ENCODE measurements at regions not wholly inside any gene's neighbourhood (a gene's known extent, or its start where the extent isn't known, plus 50 kb on each side); places are given as distances from the start of the nearest gene placed in this dataset.
"Not testable (repeated sequence)": the region's sequence is repeated elsewhere in the genome, so short reads cannot be mapped to it uniquely, and the experiment has no call there.

DNA sequence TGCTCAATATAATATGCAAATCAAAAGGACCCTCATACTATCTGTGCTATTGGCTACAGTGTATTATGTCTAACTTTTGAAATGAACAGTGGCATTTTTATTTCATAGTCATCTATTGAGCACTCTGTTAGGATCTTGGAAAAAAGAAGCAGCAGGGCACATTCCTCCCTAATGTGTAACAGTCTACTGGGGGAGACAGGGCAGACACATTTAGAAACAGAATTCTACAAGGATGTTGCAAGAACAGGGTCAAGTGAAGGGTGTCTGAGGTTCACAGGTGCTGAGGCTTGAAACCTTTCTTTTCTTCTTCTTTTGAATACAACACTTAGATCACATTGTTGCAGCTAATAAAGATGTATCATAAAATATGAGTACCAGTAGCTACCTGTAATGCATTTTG lies 129.7 kb upstream of the SLC4A4 start:
- no peak for DNase-seq (ENCODE audit: low read depth in 2 of 2)

DNA sequence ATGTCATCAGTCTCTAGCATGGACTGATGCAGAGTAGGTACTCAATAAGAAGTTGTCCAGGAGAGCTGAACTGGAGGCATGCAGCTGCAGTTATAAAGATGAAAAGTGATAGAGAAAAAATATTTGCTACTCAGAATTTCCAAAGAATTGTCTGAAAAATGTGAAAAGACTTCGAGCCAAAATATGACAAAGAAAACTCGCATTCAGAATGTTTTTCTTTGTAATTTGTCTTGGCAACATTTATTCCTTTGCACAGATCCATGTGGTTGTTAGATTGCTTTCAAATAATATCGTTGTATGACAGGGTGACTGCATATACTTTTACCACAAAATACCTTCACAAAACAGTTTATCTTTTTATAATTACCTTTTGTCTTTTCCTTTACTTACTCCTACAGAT lies 128.0 kb upstream of the SLC4A4 start:
- DNase-seq (ENCODE audit: low read depth in 2 of 2) = no peak

- DNase-seq (ENCODE audit: low read depth in 2 of 2) = no peak
Measured at GRCh38 chr4:71211748-71212147, 127.1 kb upstream of the SLC4A4 start.

DNA sequence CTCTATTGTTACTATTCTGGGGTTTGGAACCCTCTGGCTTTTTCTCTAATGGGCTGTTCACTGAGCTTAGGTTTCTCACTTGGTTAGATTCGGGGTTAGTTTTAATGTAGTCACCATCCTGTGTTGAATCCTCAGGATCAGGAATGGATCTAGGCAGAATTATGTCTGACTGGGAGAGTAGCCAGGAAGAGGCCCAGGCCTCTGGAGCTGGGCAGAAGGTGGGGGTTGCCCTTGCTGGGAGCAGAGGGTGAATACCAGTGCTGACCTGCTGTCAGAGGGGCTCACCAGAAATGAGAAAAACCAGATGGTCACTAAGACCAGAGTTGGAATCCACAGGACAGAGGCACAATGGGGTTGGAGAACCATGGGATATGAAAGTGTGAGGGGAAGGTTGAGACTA lies 126.6 kb upstream of the SLC4A4 start:
- no peak for DNase-seq (ENCODE audit: low read depth in 2 of 2)

DNA sequence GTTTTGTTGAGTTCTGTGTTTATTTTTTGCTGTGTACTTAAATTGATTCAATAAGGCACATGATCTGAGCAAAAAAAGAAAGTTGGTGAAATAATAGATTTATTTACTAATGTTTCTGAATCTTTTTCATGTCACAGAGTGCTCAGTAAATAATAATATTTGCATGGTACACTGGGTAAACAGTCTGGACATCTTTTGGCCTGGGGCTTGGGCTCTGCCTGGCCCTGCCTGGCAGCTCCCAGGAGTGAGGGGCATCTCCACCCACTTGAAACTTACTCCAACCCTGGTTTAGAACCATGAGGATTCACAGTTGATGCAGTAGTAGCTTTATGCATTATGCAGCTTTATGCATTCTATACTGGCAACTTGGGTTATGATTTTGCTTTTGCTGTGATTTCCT lies 124.2 kb upstream of the SLC4A4 start:
- DNase-seq (ENCODE audit: low read depth in 2 of 2) = no peak

GRCh38 chr4:71216316-71216959 lies 122.4 kb upstream of the SLC4A4 start:
- no peak for DNase-seq (ENCODE audit: low read depth in 2 of 2)

- DNase-seq (ENCODE audit: low read depth in 2 of 2) = no peak
Measured at GRCh38 chr4:71217688-71218087, 121.1 kb upstream of the SLC4A4 start.

DNA sequence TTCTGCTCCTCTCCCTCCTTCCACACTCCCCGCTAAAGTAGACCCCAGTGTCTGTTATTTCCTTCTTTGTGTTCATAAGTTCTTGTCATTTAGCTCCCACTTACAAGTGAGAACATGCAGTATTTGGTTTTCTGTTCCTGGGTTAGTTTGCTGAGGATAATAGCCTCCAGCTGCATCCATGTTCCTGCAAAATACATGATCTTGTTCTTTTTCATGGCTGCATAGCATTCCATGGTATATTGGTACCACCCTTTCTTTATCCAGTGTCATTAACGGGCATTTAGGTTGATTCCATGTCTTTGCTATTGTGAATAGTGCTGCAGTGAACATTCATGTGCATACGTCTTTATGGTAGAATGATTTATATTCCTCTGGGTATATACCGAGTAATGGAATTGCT lies 118.0 kb upstream of the SLC4A4 start:
- DNase-seq (ENCODE audit: low read depth in 2 of 2) = not testable (repeated sequence)

DNA sequence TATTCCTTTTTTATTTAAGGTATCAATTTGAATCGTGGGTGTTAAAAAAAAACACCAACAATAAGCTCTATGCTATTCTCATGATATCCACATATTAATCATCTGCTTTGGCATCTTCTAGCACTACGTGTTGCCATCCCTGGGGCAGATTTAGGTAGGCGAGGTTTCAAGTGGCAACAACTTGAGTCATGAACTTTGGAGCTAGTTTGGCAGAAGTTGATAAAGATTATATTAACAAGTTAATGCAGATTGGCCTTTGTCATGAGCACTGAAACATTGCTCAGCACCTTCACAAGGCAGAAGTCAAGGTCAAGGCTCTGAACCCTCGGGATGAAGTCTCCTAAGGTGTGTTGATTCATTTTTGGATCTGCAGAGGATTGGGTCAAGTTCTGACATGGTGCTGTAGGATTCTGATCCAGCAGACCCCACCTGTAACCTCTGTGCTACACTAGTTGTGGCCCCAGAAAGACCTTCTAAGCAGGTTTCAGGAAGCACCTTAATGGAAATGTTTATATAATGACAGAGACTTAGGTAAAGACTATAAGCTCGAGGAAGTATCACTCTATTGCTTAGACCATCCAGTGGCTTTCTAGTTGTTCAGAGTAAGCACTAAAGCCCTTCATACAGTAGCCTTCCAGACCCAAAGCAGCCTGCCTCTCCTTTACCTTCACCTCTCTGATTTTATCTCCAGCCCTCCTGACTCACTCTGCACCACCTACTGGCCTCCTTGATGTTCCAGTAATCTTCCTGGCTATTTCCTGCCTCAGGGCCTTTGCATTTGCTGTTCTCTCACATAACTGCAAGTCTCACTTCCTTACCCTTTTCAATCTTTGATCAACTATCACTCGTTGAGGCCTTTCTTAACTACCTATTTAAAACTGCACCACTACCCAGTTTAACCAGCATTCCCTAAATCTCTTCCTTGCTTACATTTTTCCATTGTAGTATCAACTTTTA lies 117.0 kb upstream of the SLC4A4 start:
- DNase-seq (ENCODE audit: low read depth in 2 of 2) = no peak

GRCh38 chr4:71222661-71223060 lies 116.2 kb upstream of the SLC4A4 start:
- no peak for DNase-seq (ENCODE audit: low read depth in 2 of 2)

- no peak for DNase-seq (ENCODE audit: low read depth in 2 of 2)
Measured at GRCh38 chr4:71229477-71230270, 109.1 kb upstream of the SLC4A4 start.

- no peak for DNase-seq (ENCODE audit: low read depth in 2 of 2)
Measured at GRCh38 chr4:71230271-71231128, 108.3 kb upstream of the SLC4A4 start.

- no peak for DNase-seq (ENCODE audit: low read depth in 2 of 2)
Measured at GRCh38 chr4:71231129-71232055, 107.4 kb upstream of the SLC4A4 start.

DNA sequence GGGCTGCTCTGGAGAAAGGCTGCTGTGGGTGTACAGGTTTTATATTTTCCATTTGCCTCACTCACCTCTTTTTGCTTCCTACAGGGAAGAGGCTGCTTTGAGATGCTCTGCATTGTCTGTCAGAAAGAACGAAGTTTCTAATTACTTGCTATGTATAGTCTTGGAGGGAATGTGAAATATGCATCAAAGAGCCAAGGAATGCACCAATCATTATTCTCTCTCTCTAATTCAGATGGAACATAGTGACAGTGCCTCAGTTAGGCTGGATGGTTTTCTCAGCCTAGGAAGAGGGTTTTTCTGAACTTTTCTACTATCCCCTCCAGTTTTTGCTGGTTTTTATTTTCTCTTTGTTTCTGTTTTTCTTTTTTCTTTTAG lies 106.8 kb upstream of the SLC4A4 start:
- no peak for DNase-seq (ENCODE audit: low read depth in 2 of 2)

DNA sequence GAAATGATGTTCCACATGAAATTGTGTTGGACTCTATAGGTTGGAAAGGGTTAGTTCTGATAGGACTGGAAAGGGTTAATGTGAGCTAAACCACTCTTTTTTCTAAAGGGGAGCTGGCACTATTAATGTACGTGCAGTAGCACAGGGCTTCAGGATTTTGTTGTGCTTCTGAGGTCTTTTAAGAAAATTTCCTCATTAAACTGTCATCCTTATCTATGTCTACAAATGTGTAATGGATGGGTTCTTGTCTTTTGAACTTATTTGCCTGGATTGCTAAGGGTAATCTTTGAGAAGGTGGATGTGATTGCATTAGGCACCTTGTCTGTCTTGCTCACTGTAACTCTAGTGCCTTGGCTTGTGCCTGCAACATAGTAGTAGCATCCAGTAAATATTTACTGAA lies 106.0 kb upstream of the SLC4A4 start:
- no peak for DNase-seq (ENCODE audit: low read depth in 2 of 2)

- no peak for DNase-seq (ENCODE audit: low read depth in 2 of 2)
Measured at GRCh38 chr4:71235311-71236201, 103.3 kb upstream of the SLC4A4 start.

DNA sequence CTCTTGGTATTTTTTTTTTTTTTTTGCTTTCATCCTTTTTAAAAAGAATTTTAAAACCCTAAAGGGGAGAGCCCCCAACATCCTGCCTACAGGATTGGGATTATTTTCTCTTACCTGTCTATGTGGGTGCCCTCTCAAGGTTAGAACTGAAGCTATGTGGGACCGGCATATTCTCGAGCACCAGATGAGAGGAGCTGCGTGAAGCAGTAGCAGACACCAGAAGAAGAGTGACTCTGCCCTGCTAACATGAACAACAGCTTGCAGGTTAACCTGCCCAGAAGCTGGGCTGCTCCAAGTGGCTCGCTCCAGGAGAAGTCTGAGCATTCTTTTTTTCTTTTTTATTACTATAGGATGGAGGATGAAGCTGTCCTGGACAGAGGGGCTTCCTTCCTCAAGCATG lies 102.6 kb upstream of the SLC4A4 start:
- DNase-seq (ENCODE audit: low read depth in 2 of 2) = no peak

DNA sequence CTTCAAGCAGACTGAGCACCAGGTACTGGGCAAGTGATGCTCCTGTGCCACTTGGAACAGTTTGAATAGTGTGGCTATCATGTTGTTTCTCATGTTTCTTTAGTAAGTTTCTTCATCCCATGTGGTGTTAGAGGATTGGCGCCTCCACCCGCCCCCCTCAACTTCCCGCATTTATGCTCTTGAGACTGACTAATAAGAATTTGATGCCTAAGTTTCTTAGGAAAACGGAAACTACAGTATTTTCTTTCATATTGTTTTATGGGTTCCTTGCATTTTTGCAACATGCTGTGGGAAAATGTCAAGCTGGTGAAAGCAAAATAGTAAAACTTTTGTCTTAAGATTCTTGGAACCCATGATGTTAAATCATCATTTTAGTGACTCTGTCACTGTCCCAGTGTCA lies 101.2 kb upstream of the SLC4A4 start:
- DNase-seq (ENCODE audit: low read depth in 2 of 2) = no peak

GRCh38 chr4:71239365-71239764 lies 99.5 kb upstream of the SLC4A4 start:
- no peak for DNase-seq (ENCODE audit: low read depth in 2 of 2)
